Suprapubic skin (tissue), 3 donors: ENCODE measurements at regions not wholly inside any gene's neighbourhood (a gene's known extent, or its start where the extent isn't known, plus 50 kb on each side); places are given as distances from the start of the nearest gene placed in this dataset.

Experiments
- CTCF ChIP-seq, 2 donors: fragments of 200-600 bp in 1 of 2; fragments of 450-650 bp in 1 of 2; sonication (generic) in 1 of 2; IDR thresholded peaks; one replicate each; pipeline ENCODE4 v1.5.1; 2016 to 2019; ENCODE audit warnings: antibody characterized with exemption in 2 of 2, mild to moderate bottlenecking in 1 of 2, moderate library complexity in 1 of 2
- POLR2A ChIP-seq, 2 donors: fragments of 450-650 bp; IDR thresholded peaks; one replicate each; pipeline ENCODE4 v1.6.1; 2017; ENCODE audit warnings: antibody characterized with exemption in 2 of 2, mild to moderate bottlenecking in 2 of 2, moderate library complexity in 2 of 2

GRCh38 chr20:52655395-52655794, 316.8 kb upstream of the TSHZ2 start:
- no peak for TF ChIP-seq CTCF (IDR thresholded peaks at IDR 0.05)
- TF ChIP-seq POLR2A (IDR thresholded peaks at IDR 0.05): no peak
